ENCODE measurements at regions not wholly inside any gene's neighbourhood (a gene's known extent, or its start where the extent isn't known, plus 50 kb on each side); places are given as distances from the start of the nearest gene placed in this dataset.
"Not testable (repeated sequence)": the region's sequence is repeated elsewhere in the genome, so short reads cannot be mapped to it uniquely, and the experiment has no call there.

DNA sequence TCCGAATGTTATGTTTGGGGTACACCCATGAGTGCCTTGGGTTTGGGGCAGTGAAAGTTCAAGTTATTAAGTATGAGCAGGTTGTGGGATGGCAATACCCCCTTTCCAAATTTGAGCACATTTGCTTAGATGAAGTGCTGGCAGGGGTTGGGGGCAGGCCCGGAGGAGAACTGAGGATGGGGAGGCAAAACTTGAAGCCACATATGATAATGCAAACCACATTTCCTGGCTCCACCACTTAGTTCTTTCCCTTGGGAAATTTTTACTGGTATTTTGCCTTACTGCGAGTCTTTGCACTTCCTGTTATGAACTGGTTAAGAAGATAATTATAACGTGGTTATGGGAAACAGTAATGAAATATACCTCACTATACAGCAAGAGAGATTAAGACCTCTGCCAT, 336.0 kb upstream of the ONECUT1 start:
- H3K23ac ChIP-seq (ENCODE audit: low read length), result no peak overlapping the region
- H4K91ac ChIP-seq (ENCODE audit: low read depth, low read length), result no peak overlapping the region
- H3K4me1 ChIP-seq (ENCODE audit: control insufficient read depth in 1 of 2, insufficient read depth in 2 of 2, low read length in 2 of 2), result no peaks in the 10 kb centered on the region
- H2BK120ac ChIP-seq (ENCODE audit: insufficient read depth, low read length, poor library complexity), result no peak overlapping the region
- no peak overlapping the region for H3K9ac ChIP-seq (ENCODE audit: low read length)
- no peak overlapping the region for H3K14ac ChIP-seq (ENCODE audit: low read length)
- no peak overlapping the region for H4K8ac ChIP-seq (ENCODE audit: low read depth, low read length)
- no peak overlapping the region for H3K4me3 ChIP-seq (ENCODE audit: low read depth, low read length)
- no peak overlapping the region for H2AK5ac ChIP-seq (ENCODE audit: low read length)
- no peak overlapping the region for H4K12ac ChIP-seq (ENCODE audit: low read depth, low read length)
- no peak overlapping the region for H2BK5ac ChIP-seq (ENCODE audit: low read depth, low read length, poor library complexity)
- H3K4me2 ChIP-seq (ENCODE audit: low read length), result no peak overlapping the region
- H2AFZ ChIP-seq (ENCODE audit: insufficient read depth, low read length, poor library complexity), result no peak overlapping the region
- DNase-seq, result no peak
- no peak overlapping the region for H3K4ac ChIP-seq (ENCODE audit: low read depth, low read length)
- no peaks in the 10 kb centered on the region for H3K79me2 ChIP-seq (ENCODE audit: control insufficient read depth, insufficient read depth, low read length, poor library complexity)
- WGBS (ENCODE audit: extremely low coverage, insufficient coverage, insufficient read length), result no CpG with 5 or more reads among the region's 4 CpGs
- H3K9me3 ChIP-seq (ENCODE audit: insufficient read depth, low read depth, low read length), result no peaks in the 10 kb centered on the region
- no peaks in the 10 kb centered on the region for H3K27me3 ChIP-seq (ENCODE audit: insufficient read depth, low read length)
- H3K27ac ChIP-seq (ENCODE audit: low read depth, low read length), result no peak overlapping the region
- H3K18ac ChIP-seq (ENCODE audit: low read length), result no peak overlapping the region
- H3K79me1 ChIP-seq (ENCODE audit: low read length), result no peaks in the 10 kb centered on the region
- H2BK12ac ChIP-seq (ENCODE audit: low read length), result no peak overlapping the region
- H3K36me3 ChIP-seq (ENCODE audit: control insufficient read depth in 1 of 2, insufficient read depth in 2 of 2, low read length in 2 of 2), result no peaks in the 10 kb centered on the region

DNA sequence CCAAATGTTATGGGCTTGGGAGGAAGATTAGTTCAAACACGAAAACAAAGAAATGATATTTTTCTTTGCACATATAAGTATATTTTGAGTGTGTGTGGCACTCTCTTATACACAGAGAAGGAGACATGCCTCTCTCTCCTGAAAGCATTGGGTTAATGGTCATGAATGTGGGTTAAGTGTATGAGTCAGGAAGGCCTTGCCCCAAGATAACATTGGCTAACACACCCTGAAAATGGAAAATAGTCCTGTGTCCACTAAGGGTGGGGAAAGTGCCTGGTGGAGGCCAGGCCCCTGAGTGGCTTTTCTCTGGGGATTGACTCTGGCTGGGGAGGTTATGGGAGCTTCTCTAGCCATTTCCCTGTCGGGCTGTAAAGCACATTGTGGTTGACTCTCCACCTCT, 332.7 kb upstream of the ONECUT1 start:
- no peaks in the 10 kb centered on the region for H3K4me1 ChIP-seq (ENCODE audit: control insufficient read depth in 1 of 2, insufficient read depth in 2 of 2, low read length in 2 of 2)
- no peak overlapping the region for H2BK120ac ChIP-seq (ENCODE audit: insufficient read depth, low read length, poor library complexity)
- no peak overlapping the region for H2AFZ ChIP-seq (ENCODE audit: insufficient read depth, low read length, poor library complexity)
- no peaks in the 10 kb centered on the region for H3K27me3 ChIP-seq (ENCODE audit: insufficient read depth, low read length)
- no peak overlapping the region for H3K4me3 ChIP-seq (ENCODE audit: low read depth, low read length)
- no peak overlapping the region for H3K4ac ChIP-seq (ENCODE audit: low read depth, low read length)
- no peaks in the 10 kb centered on the region for H3K79me1 ChIP-seq (ENCODE audit: low read length)
- H3K36me3 ChIP-seq (ENCODE audit: control insufficient read depth in 1 of 2, insufficient read depth in 2 of 2, low read length in 2 of 2), result no peaks in the 10 kb centered on the region
- no peak overlapping the region for H2BK5ac ChIP-seq (ENCODE audit: low read depth, low read length, poor library complexity)
- no CpG with 5 or more reads among the region's 2 CpGs for WGBS (ENCODE audit: extremely low coverage, insufficient coverage, insufficient read length)
- H3K14ac ChIP-seq (ENCODE audit: low read length), result no peak overlapping the region
- no peak for DNase-seq
- no peaks in the 10 kb centered on the region for H3K9me3 ChIP-seq (ENCODE audit: insufficient read depth, low read depth, low read length)
- no peak overlapping the region for H3K23ac ChIP-seq (ENCODE audit: low read length)
- no peak overlapping the region for H2AK5ac ChIP-seq (ENCODE audit: low read length)
- H3K27ac ChIP-seq (ENCODE audit: low read depth, low read length), result no peak overlapping the region
- H4K91ac ChIP-seq (ENCODE audit: low read depth, low read length), result no peak overlapping the region
- H4K12ac ChIP-seq (ENCODE audit: low read depth, low read length), result no peak overlapping the region
- H3K4me2 ChIP-seq (ENCODE audit: low read length), result no peak overlapping the region
- H2BK12ac ChIP-seq (ENCODE audit: low read length), result no peak overlapping the region
- no peaks in the 10 kb centered on the region for H3K79me2 ChIP-seq (ENCODE audit: control insufficient read depth, insufficient read depth, low read length, poor library complexity)
- H3K9ac ChIP-seq (ENCODE audit: low read length), result no peak overlapping the region
- H4K8ac ChIP-seq (ENCODE audit: low read depth, low read length), result no peak overlapping the region
- no peak overlapping the region for H3K18ac ChIP-seq (ENCODE audit: low read length)

DNA sequence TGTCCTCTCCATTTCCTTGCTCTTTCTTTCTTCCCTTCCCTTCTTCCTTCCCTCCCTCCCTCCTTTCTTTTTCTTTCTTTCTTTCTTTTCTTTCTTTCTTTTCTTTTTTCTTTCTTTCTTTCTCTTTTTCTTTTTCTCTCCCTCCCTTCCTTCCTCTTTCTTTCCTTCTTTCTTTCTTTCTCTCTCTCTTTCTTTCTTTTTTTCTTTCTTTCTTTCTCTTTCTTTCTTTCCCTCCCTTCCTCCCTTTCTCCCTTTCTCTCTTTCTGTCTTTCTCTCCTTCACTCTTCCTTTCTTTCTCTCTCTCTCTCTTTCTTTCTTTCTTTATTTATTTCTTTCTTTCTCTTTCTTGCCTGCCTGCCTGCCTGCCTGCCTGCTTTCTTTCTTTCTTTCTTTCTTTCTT, 326.8 kb upstream of the ONECUT1 start:
- not testable (repeated sequence) for H3K14ac ChIP-seq (ENCODE audit: low read length)

GRCh38 chr15:53116169-53116568, 326.0 kb upstream of the ONECUT1 start:
- H2AFZ ChIP-seq (ENCODE audit: insufficient read depth, low read length, poor library complexity), result no peak overlapping the region
- no peak overlapping the region for H4K91ac ChIP-seq (ENCODE audit: low read depth, low read length)
- no peaks in the 10 kb centered on the region for H3K79me1 ChIP-seq (ENCODE audit: low read length)
- H2BK5ac ChIP-seq (ENCODE audit: low read depth, low read length, poor library complexity), result no peak overlapping the region
- H3K9me3 ChIP-seq (ENCODE audit: insufficient read depth, low read depth, low read length), result no peaks in the 10 kb centered on the region
- no peak overlapping the region for H3K23ac ChIP-seq (ENCODE audit: low read length)
- H3K27ac ChIP-seq (ENCODE audit: low read depth, low read length), result no peak overlapping the region
- no peaks in the 10 kb centered on the region for H3K79me2 ChIP-seq (ENCODE audit: control insufficient read depth, insufficient read depth, low read length, poor library complexity)
- H3K27me3 ChIP-seq (ENCODE audit: insufficient read depth, low read length), result no peaks in the 10 kb centered on the region
- no peak overlapping the region for H2BK120ac ChIP-seq (ENCODE audit: insufficient read depth, low read length, poor library complexity)
- H3K36me3 ChIP-seq (ENCODE audit: control insufficient read depth in 1 of 2, insufficient read depth in 2 of 2, low read length in 2 of 2), result no peaks in the 10 kb centered on the region
- H3K4ac ChIP-seq (ENCODE audit: low read depth, low read length), result no peak overlapping the region
- no peaks in the 10 kb centered on the region for H3K4me1 ChIP-seq (ENCODE audit: control insufficient read depth in 1 of 2, insufficient read depth in 2 of 2, low read length in 2 of 2)
- no peak overlapping the region for H4K12ac ChIP-seq (ENCODE audit: low read depth, low read length)
- no peak overlapping the region for H2AK5ac ChIP-seq (ENCODE audit: low read length)
- no peak overlapping the region for H3K18ac ChIP-seq (ENCODE audit: low read length)
- DNase-seq, result no peak
- H3K4me2 ChIP-seq (ENCODE audit: low read length), result no peak overlapping the region
- no peak overlapping the region for H2BK12ac ChIP-seq (ENCODE audit: low read length)
- H3K4me3 ChIP-seq (ENCODE audit: low read depth, low read length), result no peak overlapping the region
- H3K14ac ChIP-seq (ENCODE audit: low read length), result no peak overlapping the region
- no peak overlapping the region for H3K9ac ChIP-seq (ENCODE audit: low read length)
- H4K8ac ChIP-seq (ENCODE audit: low read depth, low read length), result no peak overlapping the region

More for the DNA sequence above, 326.8 kb upstream of the ONECUT1 start:
- H3K4me1 ChIP-seq (ENCODE audit: control insufficient read depth in 1 of 2, insufficient read depth in 2 of 2, low read length in 2 of 2); H3K9me3 ChIP-seq (ENCODE audit: insufficient read depth, low read depth, low read length); H2AFZ ChIP-seq (ENCODE audit: insufficient read depth, low read length, poor library complexity); H3K79me2 ChIP-seq (ENCODE audit: control insufficient read depth, insufficient read depth, low read length, poor library complexity); H3K79me1 ChIP-seq (ENCODE audit: low read length); H2BK120ac ChIP-seq (ENCODE audit: insufficient read depth, low read length, poor library complexity); H3K27me3 ChIP-seq (ENCODE audit: insufficient read depth, low read length); H3K4ac ChIP-seq (ENCODE audit: low read depth, low read length); H2AK5ac ChIP-seq (ENCODE audit: low read length); H3K18ac ChIP-seq (ENCODE audit: low read length); H3K4me2 ChIP-seq (ENCODE audit: low read length); H3K36me3 ChIP-seq (ENCODE audit: control insufficient read depth in 1 of 2, insufficient read depth in 2 of 2, low read length in 2 of 2); H3K4me3 ChIP-seq (ENCODE audit: low read depth, low read length); H3K23ac ChIP-seq (ENCODE audit: low read length); H2BK12ac ChIP-seq (ENCODE audit: low read length); DNase-seq; H3K27ac ChIP-seq (ENCODE audit: low read depth, low read length); H2BK5ac ChIP-seq (ENCODE audit: low read depth, low read length, poor library complexity); H4K8ac ChIP-seq (ENCODE audit: low read depth, low read length); H3K9ac ChIP-seq (ENCODE audit: low read length); H4K91ac ChIP-seq (ENCODE audit: low read depth, low read length); H4K12ac ChIP-seq (ENCODE audit: low read depth, low read length): not testable (repeated sequence)

DNA sequence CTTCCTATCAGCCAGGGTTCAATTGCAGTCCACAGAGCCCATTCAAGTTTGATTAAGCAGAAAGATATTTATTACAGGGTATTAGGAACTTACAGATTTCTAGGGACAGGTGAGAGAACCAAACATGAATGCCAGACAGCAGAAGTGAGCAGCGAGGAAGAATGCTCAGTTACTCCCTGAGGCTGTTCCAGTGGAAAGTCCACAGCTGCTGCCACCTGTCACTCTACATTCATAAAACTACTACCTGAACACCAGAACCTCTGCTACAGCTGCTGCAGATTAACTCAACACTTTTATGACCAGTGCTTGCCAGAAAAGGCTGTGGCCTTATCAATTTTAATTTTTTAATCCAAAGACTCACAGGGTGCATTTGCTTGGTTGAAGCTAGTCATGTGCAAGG, 325.4 kb upstream of the ONECUT1 start:
- H3K36me3 ChIP-seq (ENCODE audit: control insufficient read depth in 1 of 2, insufficient read depth in 2 of 2, low read length in 2 of 2), result no peaks in the 10 kb centered on the region
- no peak overlapping the region for H3K23ac ChIP-seq (ENCODE audit: low read length)
- no peak overlapping the region for H2BK120ac ChIP-seq (ENCODE audit: insufficient read depth, low read length, poor library complexity)
- H3K79me2 ChIP-seq (ENCODE audit: control insufficient read depth, insufficient read depth, low read length, poor library complexity), result no peaks in the 10 kb centered on the region
- WGBS (ENCODE audit: extremely low coverage, insufficient coverage, insufficient read length), result no CpG with 5 or more reads among the region's 1 CpG
- no peak for DNase-seq
- H4K8ac ChIP-seq (ENCODE audit: low read depth, low read length), result no peak overlapping the region
- H3K4ac ChIP-seq (ENCODE audit: low read depth, low read length), result no peak overlapping the region
- no peak overlapping the region for H3K18ac ChIP-seq (ENCODE audit: low read length)
- no peak overlapping the region for H3K9ac ChIP-seq (ENCODE audit: low read length)
- H3K4me2 ChIP-seq (ENCODE audit: low read length), result no peak overlapping the region
- no peak overlapping the region for H4K12ac ChIP-seq (ENCODE audit: low read depth, low read length)
- H3K79me1 ChIP-seq (ENCODE audit: low read length), result no peaks in the 10 kb centered on the region
- H3K27ac ChIP-seq (ENCODE audit: low read depth, low read length), result no peak overlapping the region
- no peaks in the 10 kb centered on the region for H3K4me1 ChIP-seq (ENCODE audit: control insufficient read depth in 1 of 2, insufficient read depth in 2 of 2, low read length in 2 of 2)
- H2AK5ac ChIP-seq (ENCODE audit: low read length), result no peak overlapping the region
- H4K91ac ChIP-seq (ENCODE audit: low read depth, low read length), result no peak overlapping the region
- H2AFZ ChIP-seq (ENCODE audit: insufficient read depth, low read length, poor library complexity), result no peak overlapping the region
- H3K14ac ChIP-seq (ENCODE audit: low read length), result no peak overlapping the region
- no peaks in the 10 kb centered on the region for H3K9me3 ChIP-seq (ENCODE audit: insufficient read depth, low read depth, low read length)
- no peak overlapping the region for H2BK5ac ChIP-seq (ENCODE audit: low read depth, low read length, poor library complexity)
- H2BK12ac ChIP-seq (ENCODE audit: low read length), result no peak overlapping the region
- H3K27me3 ChIP-seq (ENCODE audit: insufficient read depth, low read length), result no peaks in the 10 kb centered on the region
- no peak overlapping the region for H3K4me3 ChIP-seq (ENCODE audit: low read depth, low read length)
